Mesendoderm (in vitro differentiated cells): ENCODE measurements at regions not wholly inside any gene's neighbourhood (a gene's known extent, or its start where the extent isn't known, plus 50 kb on each side); places are given as distances from the start of the nearest gene placed in this dataset.

ENCODE experiments used
- DNase-seq: peaks from one replicate; pipeline ENCODE4 v3.0.0; 2013
- H2AK5ac ChIP-seq: 2 replicates; pipeline ENCODE4 v1.6.1; 2013; ENCODE audit warnings: low read length, inconsistent platforms
- H2BK120ac ChIP-seq: 2 replicates; pipeline ENCODE4 v1.6.1; 2013; ENCODE audit warnings: low read depth, mild to moderate bottlenecking, low read length, moderate library complexity, mixed read lengths
- H2BK15ac ChIP-seq: replicated peaks from 2 replicates; pipeline ENCODE4 v1.6.1; 2013; ENCODE audit warnings: low read depth, mild to moderate bottlenecking, moderate library complexity
- H2BK5ac ChIP-seq: 2 replicates; pipeline ENCODE4 v1.6.1; 2013; ENCODE audit warnings: low read length, inconsistent platforms
- H3K18ac ChIP-seq: 2 replicates; pipeline ENCODE4 v1.6.1; 2013; ENCODE audit warnings: mild to moderate bottlenecking, low read length, mixed read lengths
- H3K23ac ChIP-seq: one replicate; pipeline ENCODE4 v1.6.1; 2013; ENCODE audit warnings: low read length
- H3K27ac ChIP-seq: 2 replicates; pipeline ENCODE4 v1.5.1; 2013; ENCODE audit warnings: low read depth, mild to moderate bottlenecking, inconsistent platforms, low read length, moderate library complexity
- H3K27me3 ChIP-seq: 2 replicates; pipeline ENCODE4 v1.6.1; 2013; ENCODE audit warnings: low read length, control low read depth, mild to moderate bottlenecking, inconsistent platforms; ENCODE audit not compliant: insufficient read depth, poor library complexity
- H3K36me3 ChIP-seq: 2 replicates; pipeline ENCODE4 v1.6.1; 2013; ENCODE audit warnings: low read length, inconsistent platforms; ENCODE audit not compliant: control insufficient read depth, insufficient read depth
- H3K4ac ChIP-seq: one replicate; pipeline ENCODE4 v1.6.1; 2013; ENCODE audit warnings: low read depth, mild to moderate bottlenecking, low read length, moderate library complexity
- H3K4me1 ChIP-seq: 2 replicates; pipeline ENCODE4 v1.6.1; 2013; ENCODE audit warnings: low read depth, low read length, inconsistent platforms; ENCODE audit not compliant: control insufficient read depth
- H3K4me2 ChIP-seq: 2 replicates; pipeline ENCODE4 v1.6.1; 2013; ENCODE audit warnings: low read length
- H3K4me3 ChIP-seq: 2 replicates; pipeline ENCODE4 v1.5.1; 2013; ENCODE audit warnings: mild to moderate bottlenecking, low read length
- H3K56ac ChIP-seq: one replicate; pipeline ENCODE4 v1.6.1; 2013; ENCODE audit warnings: low read length
- H3K79me1 ChIP-seq: 2 replicates; pipeline ENCODE4 v1.6.1; 2013; ENCODE audit warnings: low read length, inconsistent platforms
- H3K79me2 ChIP-seq: 2 replicates; pipeline ENCODE4 v1.6.1; 2013; ENCODE audit warnings: mild to moderate bottlenecking, low read length; ENCODE audit not compliant: control insufficient read depth, insufficient read depth
- H3K9ac ChIP-seq: 2 replicates; pipeline ENCODE4 v1.6.1; 2013; ENCODE audit warnings: low read length, inconsistent platforms
- H4K5ac ChIP-seq: one replicate; pipeline ENCODE4 v1.6.1; 2013; ENCODE audit warnings: low read length
- H4K8ac ChIP-seq: one replicate; pipeline ENCODE4 v1.6.1; 2013; ENCODE audit warnings: low read depth, mild to moderate bottlenecking, control low read depth, low read length, moderate library complexity
- WGBS: extraction: QIAGEN DNeasy Blood & Tissue Kit; methylation state at CpG from one replicate; pipeline ENCODE4 v1.1.7; 2013; ENCODE audit warnings: low lambda C conversion rate, missing lambda C conversion rate; ENCODE audit not compliant: insufficient coverage; ENCODE audit errors: extremely low coverage; 5-methylcytosine and 5-hydroxymethylcytosine counted together

DNA sequence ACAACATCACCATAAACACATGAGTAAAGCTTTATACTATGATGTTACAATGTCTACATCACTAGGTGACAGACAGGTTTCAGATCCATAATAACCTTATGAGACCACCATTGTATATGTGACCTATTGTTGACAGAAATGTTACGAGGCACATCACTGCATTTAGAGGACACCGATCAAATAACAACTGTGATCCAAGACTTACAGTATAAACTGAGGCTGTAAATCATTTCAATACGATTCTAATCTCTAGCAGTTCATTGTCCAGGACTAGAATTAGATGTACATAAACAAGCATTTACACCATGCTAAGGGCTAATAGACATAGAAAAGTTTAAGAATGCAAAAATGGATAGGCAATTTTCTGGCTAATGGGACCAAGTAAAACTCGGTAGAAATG lies 491.9 kb upstream of the ROBO1 start:
- H3K4me3 ChIP-seq: no peak overlapping the region
- H3K4me2 ChIP-seq: no peak overlapping the region
- no peaks in the 10 kb centered on the region for H3K36me3 ChIP-seq
- WGBS: no CpG with 5 or more reads among the region's 4 CpGs
- H3K18ac ChIP-seq: no peak overlapping the region
- no peaks in the 10 kb centered on the region for H3K4me1 ChIP-seq
- H4K8ac ChIP-seq: no peak overlapping the region
- no peak overlapping the region for H2AK5ac ChIP-seq
- H4K5ac ChIP-seq: no peak overlapping the region
- no peaks in the 10 kb centered on the region for H3K27me3 ChIP-seq
- H3K4ac ChIP-seq: no peak overlapping the region
- H3K27ac ChIP-seq: no peak overlapping the region
- no peak overlapping the region for H2BK15ac ChIP-seq
- no peak overlapping the region for H3K23ac ChIP-seq
- H3K56ac ChIP-seq: no peak overlapping the region
- H3K9ac ChIP-seq: no peak overlapping the region
- no peak overlapping the region for H2BK5ac ChIP-seq
- DNase-seq: no peak
- H2BK120ac ChIP-seq: no peak overlapping the region
- H3K79me2 ChIP-seq: no peaks in the 10 kb centered on the region
- H3K79me1 ChIP-seq: no peaks in the 10 kb centered on the region

DNA sequence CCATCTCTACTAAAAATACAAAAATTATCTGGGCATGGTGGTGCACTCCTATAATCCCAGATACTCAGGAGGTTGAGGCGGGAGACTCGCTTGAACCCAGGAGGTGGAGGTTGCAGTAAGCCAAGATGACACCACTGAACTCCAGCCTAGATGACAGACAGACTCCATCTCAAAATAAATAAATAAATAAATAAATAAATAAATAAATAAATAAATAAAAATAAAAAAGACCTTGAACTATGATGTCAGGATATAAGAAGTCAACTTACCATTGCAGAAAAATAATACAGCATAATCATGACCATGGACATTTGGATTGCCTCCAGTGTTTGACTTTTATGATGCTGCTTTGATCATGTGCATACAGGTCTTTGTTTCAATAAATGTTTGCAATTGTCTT lies 484.3 kb upstream of the ROBO1 start:
- no peak overlapping the region for H3K4me3 ChIP-seq
- H3K56ac ChIP-seq: no peak overlapping the region
- no peaks in the 10 kb centered on the region for H3K79me2 ChIP-seq
- no peak overlapping the region for H2BK15ac ChIP-seq
- H3K23ac ChIP-seq: no peak overlapping the region
- no peaks in the 10 kb centered on the region for H3K4me1 ChIP-seq
- H4K8ac ChIP-seq: no peak overlapping the region
- H3K18ac ChIP-seq: no peak overlapping the region
- no CpG with 5 or more reads among the region's 2 CpGs for WGBS
- H3K4ac ChIP-seq: no peak overlapping the region
- no peaks in the 10 kb centered on the region for H3K36me3 ChIP-seq
- no peak overlapping the region for H3K4me2 ChIP-seq
- no peak overlapping the region for H2BK120ac ChIP-seq
- no peaks in the 10 kb centered on the region for H3K79me1 ChIP-seq
- H3K27me3 ChIP-seq: no peaks in the 10 kb centered on the region
- H3K9ac ChIP-seq: no peak overlapping the region
- no peak overlapping the region for H3K27ac ChIP-seq
- no peak for DNase-seq
- no peak overlapping the region for H4K5ac ChIP-seq
- no peak overlapping the region for H2AK5ac ChIP-seq
- no peak overlapping the region for H2BK5ac ChIP-seq

DNA sequence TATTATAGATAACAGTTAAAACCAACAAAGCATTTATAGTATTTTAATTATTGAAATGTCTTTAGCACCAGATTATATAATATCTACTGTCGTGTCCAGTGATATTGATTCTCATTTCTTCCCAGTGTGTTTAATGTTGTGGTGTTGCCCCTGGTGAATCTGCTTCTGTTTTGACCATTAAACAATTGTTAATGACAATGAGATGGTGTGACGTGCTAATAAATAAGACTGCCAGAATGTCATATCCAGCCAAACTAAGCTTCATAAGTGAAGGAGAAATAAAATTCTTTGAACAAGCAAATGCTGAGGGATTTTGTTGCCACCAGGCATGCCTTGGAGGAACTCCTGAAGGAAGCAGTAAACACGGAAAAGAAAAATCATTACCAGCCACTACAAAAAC lies 480.0 kb upstream of the ROBO1 start:
- H3K79me1 ChIP-seq: no peaks in the 10 kb centered on the region
- H2AK5ac ChIP-seq: no peak overlapping the region
- no peaks in the 10 kb centered on the region for H3K79me2 ChIP-seq
- DNase-seq: no peak
- no peak overlapping the region for H3K27ac ChIP-seq
- H2BK15ac ChIP-seq: no peak overlapping the region
- H4K8ac ChIP-seq: no peak overlapping the region
- no peaks in the 10 kb centered on the region for H3K4me1 ChIP-seq
- no peak overlapping the region for H3K23ac ChIP-seq
- no peak overlapping the region for H3K4me3 ChIP-seq
- WGBS: no CpG with 5 or more reads among the region's 3 CpGs
- H3K27me3 ChIP-seq: no peaks in the 10 kb centered on the region
- no peak overlapping the region for H2BK5ac ChIP-seq
- no peak overlapping the region for H3K18ac ChIP-seq
- no peak overlapping the region for H3K4me2 ChIP-seq
- H4K5ac ChIP-seq: no peak overlapping the region
- no peaks in the 10 kb centered on the region for H3K36me3 ChIP-seq
- no peak overlapping the region for H2BK120ac ChIP-seq
- no peak overlapping the region for H3K56ac ChIP-seq
- no peak overlapping the region for H3K9ac ChIP-seq
- no peak overlapping the region for H3K4ac ChIP-seq

DNA sequence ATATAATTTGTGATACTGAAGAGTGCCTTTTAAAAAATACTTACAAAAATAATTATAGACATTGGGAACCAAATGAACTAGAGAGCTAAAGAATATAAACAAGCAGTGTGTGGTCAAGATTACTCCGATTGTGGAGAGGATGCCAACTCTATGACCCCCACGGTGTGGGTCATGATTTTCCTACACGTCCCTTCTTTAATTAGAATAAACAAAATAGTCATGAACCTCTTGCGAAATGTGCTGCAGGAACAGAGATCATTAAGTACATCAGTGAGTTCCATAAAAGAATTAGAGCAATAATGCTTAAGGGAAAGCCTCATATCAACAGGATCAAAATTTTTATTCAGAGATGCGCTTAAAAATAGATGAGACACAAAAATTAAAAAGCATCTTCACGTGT lies 476.6 kb upstream of the ROBO1 start:
- no peaks in the 10 kb centered on the region for H3K36me3 ChIP-seq
- no peak overlapping the region for H3K23ac ChIP-seq
- DNase-seq: no peak
- no peak overlapping the region for H4K5ac ChIP-seq
- no peak overlapping the region for H3K18ac ChIP-seq
- H3K79me2 ChIP-seq: no peaks in the 10 kb centered on the region
- H2BK15ac ChIP-seq: no peak overlapping the region
- H3K27me3 ChIP-seq: no peaks in the 10 kb centered on the region
- no peak overlapping the region for H3K27ac ChIP-seq
- no peak overlapping the region for H3K4ac ChIP-seq
- H3K9ac ChIP-seq: no peak overlapping the region
- no CpG with 5 or more reads among the region's 6 CpGs for WGBS
- no peak overlapping the region for H2BK120ac ChIP-seq
- no peak overlapping the region for H3K4me2 ChIP-seq
- no peak overlapping the region for H2AK5ac ChIP-seq
- peaks cover 3% of the 10 kb centered on the region for H3K4me1 ChIP-seq
- H4K8ac ChIP-seq: no peak overlapping the region
- H3K79me1 ChIP-seq: no peaks in the 10 kb centered on the region
- H3K56ac ChIP-seq: no peak overlapping the region
- no peak overlapping the region for H3K4me3 ChIP-seq
- H2BK5ac ChIP-seq: no peak overlapping the region

DNA sequence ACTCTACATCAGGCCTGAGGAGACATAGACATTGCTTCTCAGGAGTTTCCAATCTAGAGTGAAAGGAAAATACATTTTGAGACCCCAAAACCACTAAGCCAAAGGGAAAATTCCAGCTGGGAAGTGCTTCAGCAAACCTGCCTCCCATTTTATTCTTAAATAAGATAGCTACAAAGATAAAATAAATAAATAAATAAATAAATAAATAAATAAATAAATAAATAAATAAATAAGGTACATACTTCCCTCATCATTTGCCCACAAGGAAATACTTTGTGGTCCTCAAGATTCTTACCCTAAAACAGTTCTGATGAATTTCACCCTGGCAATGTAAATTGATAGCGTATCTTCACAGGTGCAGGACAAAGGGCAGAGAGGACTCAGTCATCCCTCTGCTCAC lies 474.0 kb upstream of the ROBO1 start:
- H3K9ac ChIP-seq: no peak overlapping the region
- no peak overlapping the region for H2BK15ac ChIP-seq
- WGBS: no CpG with 5 or more reads among the region's 1 CpG
- DNase-seq: no peak
- no peak overlapping the region for H3K4me2 ChIP-seq
- no peak overlapping the region for H3K4me3 ChIP-seq
- H3K56ac ChIP-seq: no peak overlapping the region
- no peaks in the 10 kb centered on the region for H3K36me3 ChIP-seq
- H3K18ac ChIP-seq: no peak overlapping the region
- H3K27ac ChIP-seq: no peak overlapping the region
- no peaks in the 10 kb centered on the region for H3K79me2 ChIP-seq
- no peak overlapping the region for H4K5ac ChIP-seq
- H3K27me3 ChIP-seq: no peaks in the 10 kb centered on the region
- H2BK5ac ChIP-seq: no peak overlapping the region
- H3K79me1 ChIP-seq: no peaks in the 10 kb centered on the region
- no peak overlapping the region for H4K8ac ChIP-seq
- no peak overlapping the region for H3K23ac ChIP-seq
- no peak overlapping the region for H3K4ac ChIP-seq
- H2BK120ac ChIP-seq: no peak overlapping the region
- H2AK5ac ChIP-seq: no peak overlapping the region
- H3K4me1 ChIP-seq: peaks cover 3% of the 10 kb centered on the region

DNA sequence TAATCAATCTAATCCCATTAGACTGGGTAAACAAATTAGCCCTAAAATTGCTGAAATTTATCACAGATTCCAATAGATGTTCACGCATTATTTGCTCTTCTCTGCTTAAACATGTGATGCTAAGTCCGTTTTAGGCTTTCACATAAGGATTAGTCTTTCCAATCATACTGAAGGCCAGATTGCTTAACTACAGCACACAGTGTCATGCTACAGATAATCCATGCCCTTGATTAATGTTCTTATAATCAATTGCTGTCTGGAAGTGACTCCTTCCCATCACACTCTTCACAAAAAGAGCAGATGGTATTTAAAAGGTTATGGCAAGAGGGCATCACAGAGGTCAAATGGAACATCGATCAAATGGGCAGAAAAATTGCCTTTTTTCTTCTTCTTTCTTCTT lies 471.5 kb upstream of the ROBO1 start:
- no peak overlapping the region for H2AK5ac ChIP-seq
- H3K79me1 ChIP-seq: no peaks in the 10 kb centered on the region
- H2BK15ac ChIP-seq: no peak overlapping the region
- no peak overlapping the region for H3K4me2 ChIP-seq
- WGBS: no CpG with 5 or more reads among the region's 3 CpGs
- H3K56ac ChIP-seq: no peak overlapping the region
- no peak overlapping the region for H3K9ac ChIP-seq
- H3K27ac ChIP-seq: no peak overlapping the region
- DNase-seq: no peak
- H3K36me3 ChIP-seq: no peaks in the 10 kb centered on the region
- peaks cover 3% of the 10 kb centered on the region for H3K4me1 ChIP-seq
- H3K27me3 ChIP-seq: no peaks in the 10 kb centered on the region
- no peak overlapping the region for H3K23ac ChIP-seq
- no peak overlapping the region for H4K5ac ChIP-seq
- no peak overlapping the region for H3K4me3 ChIP-seq
- H3K4ac ChIP-seq: no peak overlapping the region
- H4K8ac ChIP-seq: no peak overlapping the region
- no peak overlapping the region for H2BK120ac ChIP-seq
- H2BK5ac ChIP-seq: no peak overlapping the region
- H3K79me2 ChIP-seq: no peaks in the 10 kb centered on the region
- no peak overlapping the region for H3K18ac ChIP-seq
